DND-41 (cell line): ENCODE measurements at regions not wholly inside any gene's neighbourhood (a gene's known extent, or its start where the extent isn't known, plus 50 kb on each side); places are given as distances from the start of the nearest gene placed in this dataset.

Experiments used
- ATAC-seq: fragments of 200-7000 bp; cut with Tn5 transposase; 3 replicates; pipeline ENCODE4 v1.9.1; 2021; ENCODE audit warnings: low read depth; ENCODE audit not compliant: insufficient read depth
- DNase-seq: peaks from one replicate; pipeline ENCODE4 v3.0.0-alpha.2; 2020
- H2AFZ ChIP-seq: 2 replicates; pipeline ENCODE4 v1.6.0; 2012; ENCODE audit warnings: low read depth, low read length
- H3K27ac ChIP-seq: 2 replicates; pipeline ENCODE4 v1.5.1; 2012; ENCODE audit warnings: low read length, inconsistent platforms
- H3K27me3 ChIP-seq: fragments of 200-600 bp; sonication (generic); 2 replicates; pipeline ENCODE4 v1.6.0; 2012; ENCODE audit warnings: low read length, mild to moderate bottlenecking, inconsistent platforms; ENCODE audit not compliant: insufficient read depth, poor library complexity
- H3K36me3 ChIP-seq: 2 replicates; pipeline ENCODE4 v1.5.1; 2012; ENCODE audit warnings: low read length, inconsistent platforms; ENCODE audit not compliant: insufficient read depth
- H3K4me1 ChIP-seq: 2 replicates; pipeline ENCODE4 v1.5.1; 2012; ENCODE audit warnings: mild to moderate bottlenecking, low read length; ENCODE audit not compliant: insufficient read depth
- H3K4me2 ChIP-seq: 2 replicates; pipeline ENCODE4 v1.6.0; 2012; ENCODE audit warnings: mild to moderate bottlenecking, moderate library complexity, low read length, inconsistent platforms; ENCODE audit not compliant: insufficient read depth
- H3K4me3 ChIP-seq, 2 experiments: fragments of 200-600 bp in 1 of 2; shearing (Covaris generic) in 1 of 2; 2 replicates each; pipeline ENCODE4 v1.5.1; 2012 to 2016; ENCODE audit warnings: inconsistent platforms in 2 of 2, low read length in 2 of 2, mild to moderate bottlenecking in 2 of 2, low read depth in 1 of 2, moderate library complexity in 1 of 2
- H3K79me2 ChIP-seq: 2 replicates; pipeline ENCODE4 v1.6.0; 2012; ENCODE audit warnings: low read length, inconsistent platforms; ENCODE audit not compliant: insufficient read depth
- H3K9ac ChIP-seq: 2 replicates; pipeline ENCODE4 v1.6.0; 2012; ENCODE audit warnings: low read depth, mild to moderate bottlenecking, inconsistent platforms, low read length, moderate library complexity
- H3K9me3 ChIP-seq: 2 replicates; pipeline ENCODE4 v1.5.1; 2012; ENCODE audit warnings: low read length, moderate library complexity, mild to moderate bottlenecking, inconsistent platforms; ENCODE audit not compliant: insufficient read depth, severe bottlenecking
- H4K20me1 ChIP-seq: 2 replicates; pipeline ENCODE4 v1.6.0; 2012; ENCODE audit warnings: low read length; ENCODE audit not compliant: insufficient read depth
- CTCF ChIP-seq: IDR thresholded peaks from 2 replicates; pipeline ENCODE4 v1.5.1; 2012; ENCODE audit warnings: borderline replicate concordance, low read length, moderate library complexity, mild to moderate bottlenecking; ENCODE audit not compliant: poor library complexity, severe bottlenecking; ENCODE audit errors: extremely low read depth
- EZH2 ChIP-seq: IDR thresholded peaks from 3 replicates; pipeline ENCODE4 v1.6.1; 2012; ENCODE audit warnings: borderline replicate concordance, low read depth, mild to moderate bottlenecking, moderate library complexity, low read length, inconsistent platforms; ENCODE audit not compliant: severe bottlenecking

GRCh38 chr20:22722811-22723210 is 138.4 kb upstream of the FOXA2 start:
- 0 out of 2 replicates have a peak, but pooled peaks cover 3% of the 10 kb centered on the region for H3K4me1 ChIP-seq
- H3K9ac ChIP-seq, result no peak overlapping the region
- no peaks in the 10 kb centered on the region for H3K79me2 ChIP-seq
- no peak overlapping the region for H3K4me2 ChIP-seq
- H3K9me3 ChIP-seq, result no peaks in the 10 kb centered on the region
- no peaks in the 10 kb centered on the region for H3K27me3 ChIP-seq
- ATAC-seq (no peak), DNase-seq (no peak)
- no peaks in the 10 kb centered on the region for H3K36me3 ChIP-seq
- no peak overlapping the region for H3K27ac ChIP-seq
- TF ChIP-seq EZH2 (no peak), CTCF (no peak)
- H3K4me3 ChIP-seq, result no peak overlapping the region
- H4K20me1 ChIP-seq, result no peaks in the 10 kb centered on the region
- H2AFZ ChIP-seq, result no peak overlapping the region

- Histone ChIP-seq H3K36me3 (no peaks in the 10 kb centered on the region), H2AFZ (no peak overlapping the region), H3K27me3 (no peaks in the 10 kb centered on the region), H4K20me1 (no peaks in the 10 kb centered on the region), H3K9me3 (no peaks in the 10 kb centered on the region), H3K9ac (no peak overlapping the region), H3K4me2 (no peak overlapping the region), H3K79me2 (no peaks in the 10 kb centered on the region), H3K4me3 (no peak overlapping the region), H3K4me1 (0 out of 2 replicates have a peak, but pooled peaks cover 3% of the 10 kb centered on the region), H3K27ac (no peak overlapping the region)
- TF ChIP-seq CTCF, result no peak
- no peak for TF ChIP-seq EZH2
- ATAC-seq (no peak), DNase-seq (no peak)
Measured at GRCh38 chr20:22723659-22724058, 139.3 kb upstream of the FOXA2 start.

GRCh38 chr20:22728146-22728745 is 143.9 kb upstream of the FOXA2 start:
- Histone ChIP-seq H3K79me2 (no peaks in the 10 kb centered on the region), H3K27me3 (no peaks in the 10 kb centered on the region), H3K4me3 (no peak overlapping the region), H3K4me2 (no peak overlapping the region), H3K27ac (no peak overlapping the region), H3K9me3 (no peaks in the 10 kb centered on the region), H2AFZ (no peak overlapping the region), H3K36me3 (no peaks in the 10 kb centered on the region), H3K4me1 (no peaks in the 10 kb centered on the region), H4K20me1 (no peaks in the 10 kb centered on the region), H3K9ac (no peak overlapping the region)
- ATAC-seq (no peak), DNase-seq (no peak)
- TF ChIP-seq CTCF (no peak), EZH2 (no peak)
